Peyer's patch (tissue), 4 donors: ENCODE measurements at regions not wholly inside any gene's neighbourhood (a gene's known extent, or its start where the extent isn't known, plus 50 kb on each side); places are given as distances from the start of the nearest gene placed in this dataset.

ENCODE experiments used
- DNase-seq, 3 donors: peaks; one replicate each; pipeline ENCODE4 v3.0.0-alpha.2; 2017 to 2019
- H3K27ac ChIP-seq, 4 donors: fragments of 200-600 bp; sonication (generic); one replicate each; pipeline ENCODE4 v1.5.1; 2016 to 2019
- H3K27me3 ChIP-seq, 2 donors: fragments of 200-600 bp; sonication (generic); one replicate each; pipeline ENCODE4 v1.5.1; 2019
- H3K36me3 ChIP-seq, 3 donors: fragments of 200-600 bp; sonication (generic); one replicate each; pipeline ENCODE4 v1.5.1; 2016 to 2019
- H3K4me1 ChIP-seq, 4 donors: fragments of 200-600 bp; sonication (generic); one replicate each; pipeline ENCODE4 v1.5.1; 2016 to 2019
- H3K4me3 ChIP-seq, 4 donors: fragments of 200-600 bp; sonication (generic); 1 replicate in 3 of 4; 2 replicates in 1 of 4; pipeline ENCODE4 v1.5.1; 2016 to 2019; ENCODE audit warnings: mild to moderate bottlenecking in 1 of 4
- H3K9me3 ChIP-seq, 4 donors: fragments of 200-600 bp; sonication (generic); one replicate each; pipeline ENCODE4 v1.5.1; 2016 to 2019; ENCODE audit warnings: mild to moderate bottlenecking in 1 of 4
- CTCF ChIP-seq, 6 experiments: fragments of 450-650 bp in 4 of 6; fragments of 200-600 bp in 2 of 6; sonication (generic) in 1 of 6; IDR thresholded peaks; one replicate each; pipeline ENCODE4 v1.5.1; 2017 to 2019; ENCODE audit warnings: antibody characterized with exemption in 6 of 6, mild to moderate bottlenecking in 3 of 6, moderate library complexity in 1 of 6
- POLR2A ChIP-seq, 2 donors: fragments of 450-650 bp; IDR thresholded peaks; one replicate each; pipeline ENCODE4 v1.5.1; 2017; ENCODE audit warnings: antibody characterized with exemption in 2 of 2, mild to moderate bottlenecking in 2 of 2, moderate library complexity in 2 of 2

- H3K4me1 ChIP-seq = no peaks in the 10 kb centered on the region
- no peaks in the 10 kb centered on the region for H3K36me3 ChIP-seq
- no peak overlapping the region for H3K27ac ChIP-seq
- DNase-seq = no peak
- no peaks in the 10 kb centered on the region for H3K9me3 ChIP-seq
- TF ChIP-seq POLR2A (IDR thresholded peaks at IDR 0.05) = no peak
- TF ChIP-seq CTCF (IDR thresholded peaks at IDR 0.05) = no peak
- no peaks in the 10 kb centered on the region for H3K27me3 ChIP-seq
- H3K4me3 ChIP-seq = no peak overlapping the region
These were observed 79.6 kb downstream of the FOXL1 start for GRCh38 chr16:86657972-86658371.

GRCh38 chr16:86660623-86661022 is 82.3 kb downstream of the FOXL1 start:
- Histone ChIP-seq H3K36me3 (no peaks in the 10 kb centered on the region), H3K4me1 (peaks cover 0 to 14% (median 2%) of the 10 kb centered on the region in 4 donors), H3K27me3 (no peaks in the 10 kb centered on the region), H3K27ac (no peak overlapping the region), H3K9me3 (no peaks in the 10 kb centered on the region), H3K4me3 (no peak overlapping the region)
- DNase-seq = no peak
- no peak for TF ChIP-seq POLR2A (IDR thresholded peaks at IDR 0.05)
- no peak for TF ChIP-seq CTCF (IDR thresholded peaks at IDR 0.05)

- Histone ChIP-seq H3K4me3 (no peak overlapping the region), H3K27ac (no peak overlapping the region), H3K9me3 (no peaks in the 10 kb centered on the region), H3K36me3 (no peaks in the 10 kb centered on the region), H3K27me3 (no peaks in the 10 kb centered on the region), H3K4me1 (peaks cover 0 to 14% (median 2%) of the 10 kb centered on the region in 4 donors)
- DNase-seq = no peak
- no peak for TF ChIP-seq POLR2A (IDR thresholded peaks at IDR 0.05)
- no peak for TF ChIP-seq CTCF (IDR thresholded peaks at IDR 0.05)
These were observed 83.4 kb downstream of the FOXL1 start for GRCh38 chr16:86661706-86662105.

- H3K27ac ChIP-seq = no peak overlapping the region
- no peak for DNase-seq
- peaks cover 0 to 14% (median 2%) of the 10 kb centered on the region in 4 donors for H3K4me1 ChIP-seq
- no peaks in the 10 kb centered on the region for H3K9me3 ChIP-seq
- no peaks in the 10 kb centered on the region for H3K36me3 ChIP-seq
- H3K4me3 ChIP-seq = no peak overlapping the region
- no peaks in the 10 kb centered on the region for H3K27me3 ChIP-seq
- TF ChIP-seq POLR2A (IDR thresholded peaks at IDR 0.05) (no peak), CTCF (IDR thresholded peaks at IDR 0.05) (no peak)
These were observed 83.8 kb downstream of the FOXL1 start for GRCh38 chr16:86662195-86662594.

- H3K36me3 ChIP-seq = no peaks in the 10 kb centered on the region
- no peaks in the 10 kb centered on the region for H3K9me3 ChIP-seq
- H3K4me3 ChIP-seq = no peak overlapping the region
- H3K4me1 ChIP-seq = peaks cover 0 to 14% (median 2%) of the 10 kb centered on the region in 4 donors
- no peak for DNase-seq
- TF ChIP-seq POLR2A (IDR thresholded peaks at IDR 0.05) = no peak
- TF ChIP-seq CTCF (IDR thresholded peaks at IDR 0.05) = no peak
- H3K27ac ChIP-seq = no peak overlapping the region
- no peaks in the 10 kb centered on the region for H3K27me3 ChIP-seq
These were observed 84.4 kb downstream of the FOXL1 start for GRCh38 chr16:86662740-86663139.
